GM18868 (cell line): ENCODE measurements at regions not wholly inside any gene's neighbourhood (a gene's known extent, or its start where the extent isn't known, plus 50 kb on each side); places are given as distances from the start of the nearest gene placed in this dataset.
"Not testable (repeated sequence)": the region's sequence is repeated elsewhere in the genome, so short reads cannot be mapped to it uniquely, and the experiment has no call there.

Experiments
- ATAC-seq: cut with Tn5 transposase; IDR thresholded peaks from one replicate; pipeline ENCODE4 v1.9.1; 2021; ENCODE audit warnings: mild to moderate bottlenecking, moderate library complexity; ENCODE audit not compliant: unreplicated experiment

DNA sequence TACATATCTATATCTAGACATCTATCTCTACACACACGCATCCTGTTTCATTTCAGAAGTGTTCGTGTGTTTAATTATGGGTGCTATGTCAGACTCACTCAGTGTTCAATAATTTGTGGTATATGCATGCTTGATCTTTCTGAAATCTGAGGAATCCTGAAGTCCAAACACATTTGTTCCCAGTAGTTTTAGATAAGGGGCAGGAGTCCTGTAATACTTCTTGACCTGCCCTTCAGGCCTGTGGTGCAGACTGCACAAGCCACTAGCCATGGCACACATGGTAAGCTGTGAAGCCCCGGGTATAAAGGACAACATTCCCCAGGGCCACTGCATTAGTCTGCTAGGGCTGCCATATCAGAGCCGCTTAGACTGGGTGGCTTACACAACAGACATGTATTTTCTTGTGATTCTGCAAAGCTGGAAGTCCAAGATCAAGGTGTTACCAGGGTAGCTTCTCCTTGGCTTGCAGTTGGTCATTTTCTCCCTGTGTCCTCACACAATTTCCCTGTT is 267.2 kb downstream of the RHOU start:
- no peak for ATAC-seq

DNA sequence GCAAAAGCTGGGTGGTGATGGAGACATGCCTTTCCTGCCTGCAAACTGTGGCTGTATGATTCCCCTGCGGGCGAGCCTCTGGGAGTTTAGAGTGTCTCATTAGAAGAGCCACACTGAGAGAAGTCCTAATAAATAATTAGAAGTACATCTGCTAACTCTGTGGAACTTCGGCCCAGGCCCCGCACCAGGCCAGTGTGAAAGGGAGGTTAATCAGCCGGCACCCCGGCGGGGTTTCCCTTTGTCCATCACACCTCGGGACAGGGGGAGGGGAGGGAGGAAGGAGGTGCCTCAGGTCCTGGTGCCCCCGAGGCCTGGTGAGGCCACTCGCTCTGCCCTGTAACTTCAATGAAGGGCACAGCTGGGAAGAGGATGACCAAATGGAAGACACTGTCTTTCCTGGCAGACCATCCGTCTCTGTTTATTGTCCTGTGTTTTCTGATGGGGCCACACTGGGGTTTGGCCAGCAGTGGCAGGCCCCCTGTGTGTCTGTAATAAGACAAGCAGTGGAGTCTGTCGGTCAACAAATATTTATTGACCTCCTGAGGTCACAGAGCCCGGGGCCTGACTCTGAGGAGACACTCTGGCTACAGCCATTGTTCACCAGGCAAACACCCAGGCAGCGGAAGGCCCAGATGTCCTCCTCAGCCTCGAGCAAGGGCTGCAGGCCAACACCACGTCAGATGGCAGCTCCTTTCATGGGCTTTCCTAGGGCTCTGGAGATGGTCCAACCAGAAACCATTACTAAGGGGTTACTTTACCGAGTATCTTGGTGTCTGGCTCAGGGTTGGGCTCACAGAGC is 267.5 kb upstream of the RAB4A start:
- no peak for ATAC-seq

DNA sequence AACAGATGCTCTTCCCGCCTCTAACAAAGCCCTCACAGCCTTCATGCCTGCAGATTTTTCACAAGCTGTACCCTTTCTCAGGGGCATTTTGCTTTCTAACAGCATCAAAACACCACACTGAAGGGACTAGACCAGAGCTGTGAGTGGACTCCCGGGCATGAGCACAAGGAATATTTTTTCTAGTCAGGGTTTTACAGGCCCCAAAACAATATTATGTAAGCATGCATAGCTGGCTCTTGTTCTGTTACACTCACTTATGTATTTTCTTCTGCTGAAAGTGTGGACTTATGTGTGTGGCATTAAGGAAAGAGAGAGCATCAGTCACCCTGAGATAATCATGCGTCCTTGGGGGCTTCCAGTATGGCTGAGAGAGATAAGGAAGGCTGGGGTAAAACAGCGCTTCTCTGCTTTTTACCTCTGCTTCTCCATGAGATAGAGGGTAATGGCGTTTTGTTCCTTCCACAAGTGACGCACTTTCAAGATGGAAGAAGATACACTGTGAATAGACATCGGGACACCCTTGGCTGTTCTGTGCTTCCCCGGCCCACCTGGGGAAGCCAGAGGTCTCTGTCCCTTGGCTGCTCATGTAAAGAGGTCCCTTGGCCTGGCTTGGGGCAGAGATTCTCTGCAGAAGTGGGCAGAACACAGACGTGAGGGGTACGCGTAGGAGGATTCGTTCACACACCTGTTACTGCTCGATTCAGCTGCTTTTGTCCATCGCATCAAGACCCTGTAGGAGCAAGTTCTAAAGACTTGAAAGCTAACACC is 266.7 kb upstream of the RAB4A start:
- no peak for ATAC-seq

DNA sequence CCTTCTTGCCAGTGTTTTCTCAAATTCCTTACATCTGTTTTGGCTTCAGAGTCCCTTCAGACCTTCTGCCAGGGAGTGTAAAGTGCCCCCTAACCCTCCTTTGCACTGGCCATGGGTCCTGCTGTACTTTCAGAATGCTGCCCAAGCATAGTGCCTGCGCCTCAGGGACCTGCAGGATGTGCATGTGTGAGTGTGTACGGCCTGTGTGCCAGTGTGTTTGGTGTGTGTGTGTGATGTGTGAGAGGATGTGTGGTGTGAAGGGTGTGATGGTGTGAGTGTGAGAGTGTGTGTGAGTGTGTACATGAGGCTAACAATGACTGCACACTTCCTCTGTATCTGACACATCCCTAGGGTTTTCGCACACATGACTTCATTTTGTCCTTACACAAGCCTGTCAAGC is 265.8 kb upstream of the RAB4A start:
- no peak for ATAC-seq

DNA sequence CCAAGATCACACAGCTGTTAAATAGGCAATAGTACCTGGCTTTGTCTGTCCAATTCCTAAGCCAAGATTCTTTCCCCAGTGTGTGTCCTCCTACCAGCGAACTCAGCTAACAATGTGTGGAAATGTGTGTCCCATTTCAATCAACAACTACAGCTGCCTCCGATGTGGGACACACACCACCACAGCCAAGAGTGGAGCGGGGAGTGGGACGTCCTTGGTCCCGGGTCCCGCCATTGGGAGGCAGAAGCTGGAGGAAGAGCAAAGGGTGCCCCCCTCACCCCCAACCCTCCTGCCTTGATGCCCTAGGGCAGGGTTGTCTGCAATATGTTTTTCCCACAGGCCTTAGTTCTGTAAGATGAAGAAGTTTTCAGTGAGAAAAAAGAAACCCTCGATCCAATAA is 265.4 kb upstream of the RAB4A start:
- ATAC-seq = no peak

DNA sequence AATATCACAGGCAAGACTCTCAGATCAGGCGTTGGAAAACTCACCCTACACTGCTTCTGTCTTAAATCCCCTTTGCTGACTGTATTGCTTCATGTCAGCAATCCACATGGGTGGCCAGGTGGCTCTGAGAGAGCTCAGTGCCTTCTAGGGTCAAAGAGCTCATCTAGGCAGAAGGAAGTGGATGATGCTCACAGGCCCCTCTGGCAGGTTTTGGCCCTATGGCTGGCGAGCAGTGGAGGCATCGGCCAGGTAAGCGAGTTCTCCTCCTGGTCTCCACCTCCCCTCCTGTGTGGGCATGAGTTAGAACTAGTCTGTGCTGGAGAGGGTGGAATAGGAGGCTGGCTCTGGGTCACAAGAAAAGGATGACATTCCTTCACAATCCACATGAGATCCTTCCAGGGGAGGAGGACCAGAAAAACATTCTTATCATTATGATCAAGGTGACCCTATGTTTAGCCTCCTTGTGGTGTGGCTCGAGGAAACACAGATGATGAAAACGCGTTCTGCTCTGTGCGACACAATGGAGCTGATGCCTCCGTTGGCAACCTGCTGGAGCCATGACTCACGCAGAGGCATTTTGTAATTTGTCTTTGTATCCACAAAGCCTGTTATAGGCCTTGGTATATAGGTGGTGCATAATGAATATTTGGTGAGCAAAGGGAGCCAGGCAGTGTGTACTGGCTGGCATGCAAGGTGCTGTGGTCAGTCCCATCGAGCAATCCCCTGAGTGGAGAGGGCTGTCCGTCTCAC is 264.6 kb upstream of the RAB4A start:
- no peak for ATAC-seq

DNA sequence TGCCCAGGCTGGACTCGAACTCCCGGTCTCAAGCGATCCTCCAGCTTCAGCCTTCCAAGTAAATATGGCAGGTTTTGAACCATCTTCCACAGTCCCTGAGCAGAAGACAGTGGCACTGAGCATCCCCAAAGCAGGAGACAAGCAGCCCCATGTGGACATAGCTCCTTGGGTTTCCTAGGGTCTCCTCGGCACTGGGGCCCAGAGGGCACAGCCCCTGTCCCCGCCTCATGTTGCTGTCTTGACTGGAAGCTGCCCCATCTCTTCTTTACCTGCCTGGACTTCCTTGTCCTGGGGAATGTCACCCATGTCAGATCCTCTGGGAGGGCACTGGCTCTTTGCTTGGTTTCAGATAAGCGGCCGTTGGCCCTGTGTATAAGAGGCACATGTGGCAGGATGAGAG is 263.7 kb upstream of the RAB4A start:
- no peak for ATAC-seq

DNA sequence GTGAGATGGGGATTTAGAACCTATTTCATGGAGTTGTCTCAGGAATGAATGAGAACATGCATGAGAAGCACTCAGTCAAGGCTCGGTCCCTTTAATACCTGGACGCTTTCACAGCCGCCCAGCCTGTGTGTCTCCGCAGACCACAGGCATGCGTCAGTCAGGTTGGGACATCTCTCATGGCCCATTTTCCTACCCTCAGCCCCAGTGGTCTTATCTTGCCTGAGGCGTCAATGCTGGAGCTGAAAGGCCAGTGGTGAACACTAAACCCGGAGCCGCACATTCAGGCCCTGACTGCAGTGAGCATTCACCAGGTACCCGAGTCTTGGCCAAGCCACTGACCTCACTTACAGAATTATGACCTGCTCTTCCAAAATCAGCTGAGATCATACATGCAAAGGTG is 263.2 kb upstream of the RAB4A start:
- ATAC-seq = no peak

- ATAC-seq = not testable (repeated sequence)
Measured at GRCh38 chr1:229008347-229008746, 262.6 kb upstream of the RAB4A start.

DNA sequence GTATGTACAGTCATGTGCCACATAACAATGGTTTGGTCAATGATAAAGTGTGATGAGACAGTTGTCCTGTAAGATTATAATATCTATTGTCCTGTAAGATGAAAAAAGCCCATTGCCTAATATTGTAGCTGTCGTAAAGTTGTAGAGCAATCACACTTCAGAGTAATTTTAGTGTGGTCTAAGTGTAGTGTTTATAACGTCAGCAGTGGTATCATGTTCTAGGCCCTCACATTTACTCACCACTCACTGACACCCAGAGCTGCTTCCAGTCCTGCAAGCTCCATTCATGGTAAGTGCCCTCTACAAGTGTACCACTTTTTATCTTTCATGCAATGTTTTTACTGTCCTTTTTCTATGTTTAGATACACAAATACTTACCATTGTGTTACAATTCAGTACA is 259.9 kb upstream of the RAB4A start:
- ATAC-seq = no peak

GRCh38 chr1:229012823-229013222 is 258.1 kb upstream of the RAB4A start:
- ATAC-seq = no peak

GRCh38 chr1:229013981-229014380 is 256.9 kb upstream of the RAB4A start:
- ATAC-seq = no peak

GRCh38 chr1:229015806-229016205 is 255.1 kb upstream of the RAB4A start:
- ATAC-seq = no peak

DNA sequence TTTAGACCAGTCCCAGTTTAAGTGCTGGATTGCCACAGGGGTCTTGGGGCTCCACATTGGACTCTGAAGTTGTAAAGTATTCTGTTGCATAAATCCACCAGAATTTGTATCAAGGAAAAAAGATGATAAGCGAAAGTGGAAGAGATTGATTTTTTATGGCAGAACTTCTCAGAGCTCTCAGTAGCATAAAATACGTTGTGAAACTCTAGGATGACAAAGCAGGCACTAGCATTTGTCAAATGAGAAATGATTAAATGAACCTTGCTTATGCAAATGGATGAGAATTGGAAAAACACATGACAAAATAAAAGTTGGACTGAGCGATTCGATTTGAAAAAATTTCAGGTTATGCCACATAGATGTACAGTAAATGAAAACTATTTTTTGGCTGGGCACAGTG is 253.8 kb upstream of the RAB4A start:
- ATAC-seq = no peak

GRCh38 chr1:229018674-229019295 is 252.1 kb upstream of the RAB4A start:
- no peak for ATAC-seq

DNA sequence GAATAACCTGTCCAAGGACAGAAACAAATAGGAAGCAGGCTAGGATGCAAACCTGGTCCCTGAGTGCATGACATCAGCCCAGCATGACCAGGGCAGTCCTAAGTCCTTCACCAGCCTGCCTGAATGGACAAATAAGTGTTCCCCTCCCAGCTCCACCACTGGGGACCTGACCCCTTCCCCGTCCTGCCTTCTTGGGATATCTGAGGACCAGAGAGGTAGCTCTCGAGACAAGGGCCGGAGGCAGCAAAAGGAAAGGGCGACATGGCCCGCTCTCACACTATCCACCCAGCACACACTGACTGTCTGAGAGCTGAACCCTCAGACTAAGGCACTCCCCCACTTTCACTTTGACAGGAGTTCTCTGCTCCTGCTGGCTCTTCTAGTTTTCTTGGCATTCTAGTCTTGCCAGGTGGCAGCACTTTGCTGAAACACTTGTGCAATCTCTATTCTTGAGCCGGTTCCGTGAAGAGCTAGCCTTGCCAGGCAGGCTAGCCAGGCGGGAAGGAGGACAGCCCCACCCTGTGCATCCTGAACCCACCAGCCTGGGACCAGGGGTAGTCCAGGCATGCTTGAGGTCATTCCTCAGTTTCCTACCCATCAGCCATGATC is 251.1 kb upstream of the RAB4A start:
- ATAC-seq = no peak

GRCh38 chr1:229021034-229021433 is 249.9 kb upstream of the RAB4A start:
- not testable (repeated sequence) for ATAC-seq

DNA sequence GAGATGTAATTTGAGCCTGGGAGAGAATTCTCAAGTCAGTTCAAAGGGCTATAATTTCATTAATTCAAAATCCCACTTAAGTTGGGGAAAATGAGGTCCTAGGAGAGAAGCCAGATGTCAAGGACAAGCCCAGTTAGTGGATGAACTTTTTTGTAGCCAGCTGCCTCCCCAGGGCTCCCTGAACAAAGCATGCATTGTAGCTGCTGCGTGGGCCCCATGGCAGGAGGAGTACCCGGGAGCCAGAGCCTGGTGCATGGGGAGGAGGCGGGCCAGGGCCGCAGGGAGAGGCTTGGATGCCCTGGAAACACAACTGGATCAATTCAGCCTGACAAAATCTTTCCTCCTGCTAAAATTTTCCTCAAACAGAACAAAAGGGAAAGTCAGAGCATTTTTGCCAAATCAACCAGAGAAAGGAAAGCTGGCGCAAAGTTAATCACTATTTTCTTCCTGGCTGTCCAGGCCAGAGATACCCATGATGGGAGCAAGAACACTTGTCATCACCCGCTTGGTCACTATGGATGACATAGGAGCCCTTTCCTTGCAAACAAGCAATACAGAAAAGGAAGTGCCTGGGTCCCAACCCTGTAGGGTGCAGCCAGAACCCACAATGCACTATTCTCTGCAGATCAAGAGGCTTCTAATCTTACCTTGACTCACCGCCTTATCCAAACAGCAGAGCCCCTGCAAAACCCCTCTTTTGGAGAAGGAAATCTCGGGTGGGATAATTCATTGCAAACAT is 248.1 kb upstream of the RAB4A start:
- ATAC-seq = no peak

- ATAC-seq = no peak
Measured at GRCh38 chr1:229023651-229024300, 247.1 kb upstream of the RAB4A start.
